K562 (cell line): ENCODE measurements at regions not wholly inside any gene's neighbourhood (a gene's known extent, or its start where the extent isn't known, plus 50 kb on each side); places are given as distances from the start of the nearest gene placed in this dataset.

Source experiments
- COPS2 ChIP-seq: fragments of 450-650 bp; conservative IDR thresholded peaks from 2 replicates; pipeline ENCODE4 v1.6.1; 2016; ENCODE audit warnings: mild to moderate bottlenecking, moderate library complexity
- EZH2 ChIP-seq: IDR thresholded peaks from 2 replicates; pipeline ENCODE4 v1.6.1; 2012; ENCODE audit warnings: low read depth, mild to moderate bottlenecking, inconsistent platforms, low read length, borderline replicate concordance
- RB1 ChIP-seq: fragments of 450-650 bp; IDR thresholded peaks from 2 replicates; pipeline ENCODE4 v1.6.1; 2017; ENCODE audit warnings: low read depth, mild to moderate bottlenecking

GRCh38 chr3:74537164-74537563 is 77.3 kb downstream of the CNTN3 start:
- no peak for TF ChIP-seq EZH2
- no peak for TF ChIP-seq COPS2
- no peak for TF ChIP-seq RB1
